ENCODE measurements at regions not wholly inside any gene's neighbourhood (a gene's known extent, or its start where the extent isn't known, plus 50 kb on each side); places are given as distances from the start of the nearest gene placed in this dataset.

GRCh38 chr2:103174711-103175110 is 412.9 kb downstream of the TMEM182 start:
- Histone ChIP-seq H3K9ac (ENCODE audit: control insufficient read depth, extremely low read depth, insufficient read depth, low read length) (no peak overlapping the region), H3K36me3 (ENCODE audit: control insufficient read depth in 2 of 2, extremely low read depth in 1 of 2, insufficient read depth in 2 of 2, low read length in 2 of 2) (no peaks in the 10 kb centered on the region), H3K9me1 (ENCODE audit: control insufficient read depth, extremely low read depth, insufficient read depth, low read length) (no peaks in the 10 kb centered on the region), H4K20me1 (ENCODE audit: control insufficient read depth, extremely low read depth, insufficient read depth, low read length) (no peaks in the 10 kb centered on the region), H3K4me1 (ENCODE audit: control insufficient read depth, extremely low read depth, insufficient read depth, low read length) (no peaks in the 10 kb centered on the region), H3K79me2 (ENCODE audit: control insufficient read depth, insufficient read depth, low read length) (no peaks in the 10 kb centered on the region), H3K9me3 (ENCODE audit: control insufficient read depth, low read depth, low read length) (no peaks in the 10 kb centered on the region), H3K4me2 (ENCODE audit: control insufficient read depth, extremely low read depth, insufficient read depth, low read depth, low read length) (no peak overlapping the region), H3K4me3 (ENCODE audit: control insufficient read depth in 2 of 3, extremely low read depth in 1 of 3, insufficient read depth in 2 of 3, low read depth in 1 of 3, low read length in 3 of 3) (no peak overlapping the region), H3K27ac (ENCODE audit: control insufficient read depth, insufficient read depth, low read length) (no peak overlapping the region), H2AFZ (ENCODE audit: control insufficient read depth, low read length) (no peak overlapping the region), H3K27me3 (ENCODE audit: control insufficient read depth, extremely low read depth, insufficient read depth, low read length) (no peaks in the 10 kb centered on the region)
- dilution Hi-C loops (cut with MboI; ENCODE audit: extremely low pct_ligation_motif_present, low sequenced_read_pairs), result no loop called here
- DNase-seq (ENCODE audit: low read depth, low spot score), result no peak
- TF ChIP-seq EZH2 (IDR thresholded peaks at IDR 0.05; ENCODE audit: low read length) (no peak), CTCF (optimal IDR thresholded peaks at IDR 0.05 in 1 of 3, IDR thresholded peaks at IDR 0.05 in 1 of 3, conservative IDR thresholded peaks at IDR 0.05 in 1 of 3; ENCODE audit: extremely low read depth in 1 of 3, insufficient read depth in 2 of 3, low read length in 3 of 3) (no peak)
- no peak for FAIRE-seq

GRCh38 chr2:103176294-103176915 is 414.6 kb downstream of the TMEM182 start:
- no peaks in the 10 kb centered on the region for H3K36me3 ChIP-seq (ENCODE audit: control insufficient read depth in 2 of 2, extremely low read depth in 1 of 2, insufficient read depth in 2 of 2, low read length in 2 of 2)
- no peak for TF ChIP-seq EZH2 (IDR thresholded peaks at IDR 0.05; ENCODE audit: low read length)
- TF ChIP-seq CTCF (optimal IDR thresholded peaks at IDR 0.05 in 1 of 3, IDR thresholded peaks at IDR 0.05 in 1 of 3, conservative IDR thresholded peaks at IDR 0.05 in 1 of 3; ENCODE audit: extremely low read depth in 1 of 3, insufficient read depth in 2 of 3, low read length in 3 of 3), result no peak
- H4K20me1 ChIP-seq (ENCODE audit: control insufficient read depth, extremely low read depth, insufficient read depth, low read length), result no peaks in the 10 kb centered on the region
- DNase-seq (ENCODE audit: low read depth, low spot score), result no peak
- no peaks in the 10 kb centered on the region for H3K4me1 ChIP-seq (ENCODE audit: control insufficient read depth, extremely low read depth, insufficient read depth, low read length)
- no peak overlapping the region for H3K27ac ChIP-seq (ENCODE audit: control insufficient read depth, insufficient read depth, low read length)
- no peaks in the 10 kb centered on the region for H3K9me3 ChIP-seq (ENCODE audit: control insufficient read depth, low read depth, low read length)
- H3K4me2 ChIP-seq (ENCODE audit: control insufficient read depth, extremely low read depth, insufficient read depth, low read depth, low read length), result no peak overlapping the region
- H3K9ac ChIP-seq (ENCODE audit: control insufficient read depth, extremely low read depth, insufficient read depth, low read length), result no peak overlapping the region
- H2AFZ ChIP-seq (ENCODE audit: control insufficient read depth, low read length), result no peak overlapping the region
- no peaks in the 10 kb centered on the region for H3K9me1 ChIP-seq (ENCODE audit: control insufficient read depth, extremely low read depth, insufficient read depth, low read length)
- FAIRE-seq, result no peak
- H3K4me3 ChIP-seq (ENCODE audit: control insufficient read depth in 2 of 3, extremely low read depth in 1 of 3, insufficient read depth in 2 of 3, low read depth in 1 of 3, low read length in 3 of 3), result no peak overlapping the region
- dilution Hi-C loops (cut with MboI; ENCODE audit: extremely low pct_ligation_motif_present, low sequenced_read_pairs), result no loop called here
- H3K27me3 ChIP-seq (ENCODE audit: control insufficient read depth, extremely low read depth, insufficient read depth, low read length), result no peaks in the 10 kb centered on the region
- H3K79me2 ChIP-seq (ENCODE audit: control insufficient read depth, insufficient read depth, low read length), result no peaks in the 10 kb centered on the region
